DND-41 (cell line): ENCODE measurements at regions not wholly inside any gene's neighbourhood (a gene's known extent, or its start where the extent isn't known, plus 50 kb on each side); places are given as distances from the start of the nearest gene placed in this dataset.

ENCODE experiments used
- ATAC-seq: fragments of 200-7000 bp; cut with Tn5 transposase; 3 replicates; pipeline ENCODE4 v1.9.1; 2021; ENCODE audit warnings: low read depth; ENCODE audit not compliant: insufficient read depth
- DNase-seq: peaks from one replicate; pipeline ENCODE4 v3.0.0-alpha.2; 2020
- H2AFZ ChIP-seq: 2 replicates; pipeline ENCODE4 v1.6.0; 2012; ENCODE audit warnings: low read depth, low read length
- H3K27ac ChIP-seq: 2 replicates; pipeline ENCODE4 v1.5.1; 2012; ENCODE audit warnings: low read length, inconsistent platforms
- H3K27me3 ChIP-seq: fragments of 200-600 bp; sonication (generic); 2 replicates; pipeline ENCODE4 v1.6.0; 2012; ENCODE audit warnings: low read length, mild to moderate bottlenecking, inconsistent platforms; ENCODE audit not compliant: insufficient read depth, poor library complexity
- H3K36me3 ChIP-seq: 2 replicates; pipeline ENCODE4 v1.5.1; 2012; ENCODE audit warnings: low read length, inconsistent platforms; ENCODE audit not compliant: insufficient read depth
- H3K4me1 ChIP-seq: 2 replicates; pipeline ENCODE4 v1.5.1; 2012; ENCODE audit warnings: mild to moderate bottlenecking, low read length; ENCODE audit not compliant: insufficient read depth
- H3K4me2 ChIP-seq: 2 replicates; pipeline ENCODE4 v1.6.0; 2012; ENCODE audit warnings: mild to moderate bottlenecking, moderate library complexity, low read length, inconsistent platforms; ENCODE audit not compliant: insufficient read depth
- H3K4me3 ChIP-seq, 2 experiments: fragments of 200-600 bp in 1 of 2; shearing (Covaris generic) in 1 of 2; 2 replicates each; pipeline ENCODE4 v1.5.1; 2012 to 2016; ENCODE audit warnings: inconsistent platforms in 2 of 2, low read length in 2 of 2, mild to moderate bottlenecking in 2 of 2, low read depth in 1 of 2, moderate library complexity in 1 of 2
- H3K79me2 ChIP-seq: 2 replicates; pipeline ENCODE4 v1.6.0; 2012; ENCODE audit warnings: low read length, inconsistent platforms; ENCODE audit not compliant: insufficient read depth
- H3K9ac ChIP-seq: 2 replicates; pipeline ENCODE4 v1.6.0; 2012; ENCODE audit warnings: low read depth, mild to moderate bottlenecking, inconsistent platforms, low read length, moderate library complexity
- H3K9me3 ChIP-seq: 2 replicates; pipeline ENCODE4 v1.5.1; 2012; ENCODE audit warnings: low read length, moderate library complexity, mild to moderate bottlenecking, inconsistent platforms; ENCODE audit not compliant: insufficient read depth, severe bottlenecking
- H4K20me1 ChIP-seq: 2 replicates; pipeline ENCODE4 v1.6.0; 2012; ENCODE audit warnings: low read length; ENCODE audit not compliant: insufficient read depth
- CTCF ChIP-seq: IDR thresholded peaks from 2 replicates; pipeline ENCODE4 v1.5.1; 2012; ENCODE audit warnings: borderline replicate concordance, low read length, moderate library complexity, mild to moderate bottlenecking; ENCODE audit not compliant: poor library complexity, severe bottlenecking; ENCODE audit errors: extremely low read depth
- EZH2 ChIP-seq: IDR thresholded peaks from 3 replicates; pipeline ENCODE4 v1.6.1; 2012; ENCODE audit warnings: borderline replicate concordance, low read depth, mild to moderate bottlenecking, moderate library complexity, low read length, inconsistent platforms; ENCODE audit not compliant: severe bottlenecking

DNA sequence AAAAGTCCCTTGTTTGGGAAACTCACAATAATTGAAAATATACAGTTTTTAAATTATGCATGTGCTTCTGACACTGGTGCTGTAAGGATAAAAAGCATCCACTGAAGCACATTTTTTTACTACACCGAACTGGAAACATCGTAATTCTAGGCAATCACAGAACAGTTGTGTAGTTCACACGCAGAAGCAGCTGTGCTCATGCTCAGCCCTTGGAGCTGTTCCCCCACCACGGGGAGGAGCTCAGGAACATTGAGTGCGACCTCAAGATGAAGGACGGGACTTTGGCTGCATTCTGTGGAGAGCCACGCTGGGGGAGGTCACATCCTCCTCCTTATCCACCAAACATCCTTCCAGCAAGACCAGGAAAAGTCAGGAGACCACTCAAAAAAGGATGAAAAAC is 466.3 kb upstream of the CDH4 start:
- H3K27me3 ChIP-seq: peaks cover 17% of the 10 kb centered on the region
- H3K79me2 ChIP-seq: no peaks in the 10 kb centered on the region
- H3K36me3 ChIP-seq: no peaks in the 10 kb centered on the region

GRCh38 chr20:60786686-60787217 is 465.3 kb upstream of the CDH4 start:
- no peak overlapping the region for H3K27ac ChIP-seq
- no peaks in the 10 kb centered on the region for H3K79me2 ChIP-seq
- no peak for ATAC-seq
- no peaks in the 10 kb centered on the region for H4K20me1 ChIP-seq
- H3K36me3 ChIP-seq: no peaks in the 10 kb centered on the region
- H2AFZ ChIP-seq: no peak overlapping the region
- no peak overlapping the region for H3K9ac ChIP-seq
- no peaks in the 10 kb centered on the region for H3K9me3 ChIP-seq
- H3K27me3 ChIP-seq: peaks cover 23% of the 10 kb centered on the region
- H3K4me3 ChIP-seq: no peak overlapping the region
- H3K4me1 ChIP-seq: no peaks in the 10 kb centered on the region
- DNase-seq: no peak
- no peak overlapping the region for H3K4me2 ChIP-seq
- TF ChIP-seq EZH2 (no peak), CTCF (no peak)

More for the DNA sequence above, 466.3 kb upstream of the CDH4 start:
- TF ChIP-seq EZH2: no peak
- TF ChIP-seq CTCF: no peak
- Histone ChIP-seq H3K27ac (no peak overlapping the region), H3K9ac (no peak overlapping the region), H3K4me1 (no peaks in the 10 kb centered on the region), H3K4me3 (no peak overlapping the region), H3K9me3 (no peaks in the 10 kb centered on the region), H4K20me1 (no peaks in the 10 kb centered on the region), H2AFZ (no peak overlapping the region), H3K4me2 (no peak overlapping the region)
- ATAC-seq (no peak), DNase-seq (no peak)

GRCh38 chr20:60787276-60787675 is 464.8 kb upstream of the CDH4 start:
- no peak overlapping the region for H3K9ac ChIP-seq
- TF ChIP-seq EZH2 (no peak), CTCF (no peak)
- H3K4me2 ChIP-seq: no peak overlapping the region
- H3K9me3 ChIP-seq: no peaks in the 10 kb centered on the region
- no peak for ATAC-seq
- no peaks in the 10 kb centered on the region for H4K20me1 ChIP-seq
- no peak for DNase-seq
- no peak overlapping the region for H3K4me3 ChIP-seq
- H2AFZ ChIP-seq: no peak overlapping the region
- no peak overlapping the region for H3K27ac ChIP-seq
- H3K36me3 ChIP-seq: no peaks in the 10 kb centered on the region
- H3K4me1 ChIP-seq: no peaks in the 10 kb centered on the region
- H3K27me3 ChIP-seq: peaks cover 23% of the 10 kb centered on the region
- no peaks in the 10 kb centered on the region for H3K79me2 ChIP-seq

DNA sequence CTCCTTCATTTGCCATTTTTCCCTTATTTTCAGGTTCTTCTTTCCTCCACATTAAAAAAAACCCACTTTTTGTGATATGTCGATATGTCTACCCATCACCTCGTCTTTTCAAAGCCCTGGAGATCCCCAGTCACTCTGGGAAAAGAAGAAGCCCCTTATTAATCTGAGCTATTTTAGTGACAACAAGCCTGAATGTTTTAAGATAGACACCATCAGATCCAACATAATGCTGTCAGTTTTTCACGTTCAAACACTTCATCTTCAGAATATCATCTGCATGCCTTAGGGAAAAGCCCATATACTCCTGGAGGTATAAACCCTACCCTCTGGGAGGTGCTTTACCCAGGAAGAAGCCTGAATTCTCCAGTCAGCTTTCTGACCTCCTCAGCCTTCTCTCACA is 464.0 kb upstream of the CDH4 start:
- H3K4me1 ChIP-seq: no peaks in the 10 kb centered on the region
- H3K9me3 ChIP-seq: no peaks in the 10 kb centered on the region
- no peak overlapping the region for H3K9ac ChIP-seq
- no peaks in the 10 kb centered on the region for H4K20me1 ChIP-seq
- H3K27me3 ChIP-seq: peaks cover 23% of the 10 kb centered on the region
- no peak overlapping the region for H3K4me3 ChIP-seq
- H3K79me2 ChIP-seq: no peaks in the 10 kb centered on the region
- H3K27ac ChIP-seq: no peak overlapping the region
- TF ChIP-seq EZH2: no peak
- no peak for TF ChIP-seq CTCF
- no peak for DNase-seq
- no peak overlapping the region for H2AFZ ChIP-seq
- ATAC-seq: no peak
- H3K4me2 ChIP-seq: no peak overlapping the region
- H3K36me3 ChIP-seq: no peaks in the 10 kb centered on the region
